Smooth muscle cell (in vitro differentiated cells): ENCODE measurements at regions not wholly inside any gene's neighbourhood (a gene's known extent, or its start where the extent isn't known, plus 50 kb on each side); places are given as distances from the start of the nearest gene placed in this dataset.

Experiments
- DNase-seq: peaks from one replicate; lab custom pipeline; 2025; ENCODE audit not compliant: unreplicated experiment; lab: John Stamatoyannopoulos, UW
- H2AFZ ChIP-seq: fragments of 200-600 bp; sonication (generic); 2 replicates; pipeline ENCODE4 v1.6.0; 2016; ENCODE audit warnings: antibody characterized with exemption, low read depth, mild to moderate bottlenecking
- H3F3A ChIP-seq: fragments of 200-600 bp; sonication (generic); 2 replicates; pipeline ENCODE4 v1.6.0; 2017; ENCODE audit warnings: antibody characterized with exemption, low read depth
- H3K27ac ChIP-seq: fragments of 200-600 bp; sonication (generic); 2 replicates; pipeline ENCODE4 v1.5.1; 2016; ENCODE audit warnings: low read depth, mild to moderate bottlenecking
- H3K27me3 ChIP-seq: fragments of 200-600 bp; sonication (generic); 2 replicates; pipeline ENCODE4 v1.6.1; 2016; ENCODE audit warnings: low read depth, mild to moderate bottlenecking
- H3K36me3 ChIP-seq: fragments of 200-600 bp; sonication (generic); 2 replicates; pipeline ENCODE4 v1.5.1; 2016; ENCODE audit warnings: low read depth
- H3K4me1 ChIP-seq: fragments of 200-600 bp; sonication (generic); 2 replicates; pipeline ENCODE4 v1.5.1; 2016; ENCODE audit warnings: low read depth
- H3K4me2 ChIP-seq: fragments of 200-600 bp; sonication (generic); 2 replicates; pipeline ENCODE4 v1.6.0; 2016; ENCODE audit warnings: mild to moderate bottlenecking
- H3K4me3 ChIP-seq: fragments of 200-600 bp; sonication (generic); 2 replicates; pipeline ENCODE4 v1.5.1; 2016; ENCODE audit warnings: mild to moderate bottlenecking
- H3K79me2 ChIP-seq: fragments of 200-600 bp; sonication (generic); 2 replicates; pipeline ENCODE4 v1.6.0; 2016; ENCODE audit warnings: low read depth, mild to moderate bottlenecking
- H3K9ac ChIP-seq: fragments of 200-600 bp; sonication (generic); 2 replicates; pipeline ENCODE4 v1.6.0; 2016; ENCODE audit warnings: low read depth
- H3K9me3 ChIP-seq: fragments of 200-600 bp; sonication (generic); replicated peaks from 2 replicates; pipeline ENCODE4 v1.5.1; 2016; ENCODE audit warnings: low read depth
- H4K20me1 ChIP-seq: fragments of 200-600 bp; sonication (generic); 2 replicates; pipeline ENCODE4 v1.6.0; 2016; ENCODE audit warnings: low read depth
- CTCF ChIP-seq: fragments of 200-600 bp; sonication (generic); IDR thresholded peaks from 2 replicates; pipeline ENCODE4 v1.5.1; 2017; ENCODE audit warnings: borderline replicate concordance, mild to moderate bottlenecking, antibody characterized with exemption; ENCODE audit not compliant: insufficient read depth, poor library complexity, severe bottlenecking
- WGBS: methylation state at CpG from one replicate; pipeline ENCODE4 v1.1.7; 2016; ENCODE audit warnings: low lambda C conversion rate; 5-methylcytosine and 5-hydroxymethylcytosine counted together

- TF ChIP-seq CTCF, result no peak
- DNase-seq, result no peak
- Histone ChIP-seq H3K9ac (no peak overlapping the region), H3K4me2 (no peak overlapping the region), H3F3A (no peaks in the 10 kb centered on the region), H3K27me3 (no peaks in the 10 kb centered on the region), H3K27ac (no peak overlapping the region), H2AFZ (no peak overlapping the region), H4K20me1 (no peaks in the 10 kb centered on the region), H3K9me3 (no peaks in the 10 kb centered on the region), H3K4me3 (no peak overlapping the region), H3K4me1 (no peaks in the 10 kb centered on the region), H3K36me3 (no peaks in the 10 kb centered on the region), H3K79me2 (no peaks in the 10 kb centered on the region)
- 84% methylated on average over 5 of the region's 5 CpGs for WGBS
Observed at GRCh38 chr10:124323806-124324205, 94.9 kb downstream of the OAT start.

GRCh38 chr10:124323111-124323725 is 95.5 kb downstream of the OAT start:
- H3K4me3 ChIP-seq, result no peak overlapping the region
- H3K79me2 ChIP-seq, result no peaks in the 10 kb centered on the region
- H3K27ac ChIP-seq, result no peak overlapping the region
- H4K20me1 ChIP-seq, result no peaks in the 10 kb centered on the region
- H3K9me3 ChIP-seq, result no peaks in the 10 kb centered on the region
- no peaks in the 10 kb centered on the region for H3F3A ChIP-seq
- no peaks in the 10 kb centered on the region for H3K27me3 ChIP-seq
- H3K4me2 ChIP-seq, result no peak overlapping the region
- 66% methylated on average over 11 of the region's 11 CpGs for WGBS
- no peak overlapping the region for H3K9ac ChIP-seq
- H2AFZ ChIP-seq, result no peak overlapping the region
- DNase-seq, result no peak
- H3K36me3 ChIP-seq, result no peaks in the 10 kb centered on the region
- TF ChIP-seq CTCF, result no peak
- no peaks in the 10 kb centered on the region for H3K4me1 ChIP-seq

- no peak overlapping the region for H3K4me3 ChIP-seq
- H2AFZ ChIP-seq, result no peak overlapping the region
- no peaks in the 10 kb centered on the region for H3K9me3 ChIP-seq
- 83% methylated on average over 18 of the region's 18 CpGs for WGBS
- H3F3A ChIP-seq, result no peaks in the 10 kb centered on the region
- no peak overlapping the region for H3K27ac ChIP-seq
- H3K4me2 ChIP-seq, result no peak overlapping the region
- H3K4me1 ChIP-seq, result no peaks in the 10 kb centered on the region
- DNase-seq, result no peak
- H3K9ac ChIP-seq, result no peak overlapping the region
- no peaks in the 10 kb centered on the region for H3K79me2 ChIP-seq
- no peaks in the 10 kb centered on the region for H3K27me3 ChIP-seq
- H3K36me3 ChIP-seq, result no peaks in the 10 kb centered on the region
- TF ChIP-seq CTCF, result no peak
- no peaks in the 10 kb centered on the region for H4K20me1 ChIP-seq
Observed at GRCh38 chr10:124322191-124322980, 96.3 kb downstream of the OAT start.
